ENCODE measurements at regions not wholly inside any gene's neighbourhood (a gene's known extent, or its start where the extent isn't known, plus 50 kb on each side); places are given as distances from the start of the nearest gene placed in this dataset.

- DNase-seq: no peak
- no peaks in the 10 kb centered on the region for H3K9me3 Mint-ChIP-seq (ENCODE audit: low read depth, unreplicated experiment)
Observed at GRCh38 chr2:75367401-75367800, 168.1 kb upstream of the TACR1 start.

DNA sequence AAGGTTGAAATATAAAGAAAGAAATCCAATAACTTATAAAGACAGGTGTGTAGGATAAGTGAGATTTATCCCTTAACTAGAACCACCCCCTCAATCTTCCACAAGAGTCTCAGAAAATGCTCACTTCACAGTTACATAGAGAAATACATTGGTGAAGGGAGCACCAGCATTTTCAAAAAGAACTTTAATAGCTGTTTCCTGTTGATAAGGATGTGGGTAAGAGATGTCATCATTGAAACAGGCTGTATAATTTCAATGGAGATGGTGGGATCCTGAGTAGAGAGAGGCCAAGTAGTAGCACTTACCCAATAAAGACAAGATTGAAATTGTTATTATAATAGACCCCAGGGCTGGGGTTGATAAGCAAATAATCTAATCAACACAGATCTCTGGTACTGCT lies 162.2 kb upstream of the TACR1 start:
- TF ChIP-seq, protein P1, sequence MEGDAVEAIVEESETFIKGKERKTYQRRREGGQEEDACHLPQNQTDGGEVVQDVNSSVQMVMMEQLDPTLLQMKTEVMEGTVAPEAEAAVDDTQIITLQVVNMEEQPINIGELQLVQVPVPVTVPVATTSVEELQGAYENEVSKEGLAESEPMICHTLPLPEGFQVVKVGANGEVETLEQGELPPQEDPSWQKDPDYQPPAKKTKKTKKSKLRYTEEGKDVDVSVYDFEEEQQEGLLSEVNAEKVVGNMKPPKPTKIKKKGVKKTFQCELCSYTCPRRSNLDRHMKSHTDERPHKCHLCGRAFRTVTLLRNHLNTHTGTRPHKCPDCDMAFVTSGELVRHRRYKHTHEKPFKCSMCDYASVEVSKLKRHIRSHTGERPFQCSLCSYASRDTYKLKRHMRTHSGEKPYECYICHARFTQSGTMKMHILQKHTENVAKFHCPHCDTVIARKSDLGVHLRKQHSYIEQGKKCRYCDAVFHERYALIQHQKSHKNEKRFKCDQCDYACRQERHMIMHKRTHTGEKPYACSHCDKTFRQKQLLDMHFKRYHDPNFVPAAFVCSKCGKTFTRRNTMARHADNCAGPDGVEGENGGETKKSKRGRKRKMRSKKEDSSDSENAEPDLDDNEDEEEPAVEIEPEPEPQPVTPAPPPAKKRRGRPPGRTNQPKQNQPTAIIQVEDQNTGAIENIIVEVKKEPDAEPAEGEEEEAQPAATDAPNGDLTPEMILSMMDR (IDR thresholded peaks at IDR 0.05; ENCODE audit: unreplicated experiment): no peak
- Mint-ChIP-seq H3K4me1 (ENCODE audit: low read depth, unreplicated experiment) (no peaks in the 10 kb centered on the region), H3K27me3 (ENCODE audit: unreplicated experiment) (peaks cover 14% of the 10 kb centered on the region)

More at GRCh38 chr2:75367401-75367800, 168.1 kb upstream of the TACR1 start:
- H3K4me3 Mint-ChIP-seq (ENCODE audit: low read depth, unreplicated experiment): no peak overlapping the region
- no peak overlapping the region for H3K27ac Mint-ChIP-seq (ENCODE audit: unreplicated experiment)
- no peaks in the 10 kb centered on the region for H3K4me1 Mint-ChIP-seq (ENCODE audit: low read depth, unreplicated experiment)
- peaks cover 14% of the 10 kb centered on the region for H3K27me3 Mint-ChIP-seq (ENCODE audit: unreplicated experiment)
- CTCF ChIA-PET: no interaction called here
- intact Hi-C loops (cut with micrococcal nuclease; ENCODE audit: unreplicated experiment): no loop called here
- no TSS peak for BruUV-seq (replicated peaks)
- TF ChIP-seq, protein P1 (IDR thresholded peaks at IDR 0.05; ENCODE audit: unreplicated experiment): no peak
- H3K36me3 Mint-ChIP-seq (ENCODE audit: insufficient read depth, unreplicated experiment): no peaks in the 10 kb centered on the region

GRCh38 chr2:75360945-75361344 lies 161.6 kb upstream of the TACR1 start:
- no peak overlapping the region for H3K4me3 Mint-ChIP-seq (ENCODE audit: low read depth, unreplicated experiment)
- H3K27ac Mint-ChIP-seq (ENCODE audit: unreplicated experiment): no peak overlapping the region
- no peaks in the 10 kb centered on the region for H3K36me3 Mint-ChIP-seq (ENCODE audit: insufficient read depth, unreplicated experiment)
- DNase-seq: no peak
- no TSS peak for BruUV-seq (replicated peaks)
- no peaks in the 10 kb centered on the region for H3K9me3 Mint-ChIP-seq (ENCODE audit: low read depth, unreplicated experiment)
- CTCF ChIA-PET: no interaction called here
- H3K27me3 Mint-ChIP-seq (ENCODE audit: unreplicated experiment): peaks cover 17% of the 10 kb centered on the region
- H3K4me1 Mint-ChIP-seq (ENCODE audit: low read depth, unreplicated experiment): no peaks in the 10 kb centered on the region
- TF ChIP-seq, protein P1 (IDR thresholded peaks at IDR 0.05; ENCODE audit: unreplicated experiment): no peak
- intact Hi-C loops (cut with micrococcal nuclease; ENCODE audit: unreplicated experiment): no loop called here

More for the DNA sequence above, 162.2 kb upstream of the TACR1 start:
- CTCF ChIA-PET: no interaction called here
- BruUV-seq (replicated peaks): no TSS peak
- Mint-ChIP-seq H3K9me3 (ENCODE audit: low read depth, unreplicated experiment) (no peaks in the 10 kb centered on the region), H3K4me3 (ENCODE audit: low read depth, unreplicated experiment) (no peak overlapping the region), H3K27ac (ENCODE audit: unreplicated experiment) (no peak overlapping the region), H3K36me3 (ENCODE audit: insufficient read depth, unreplicated experiment) (no peaks in the 10 kb centered on the region)
- no peak for DNase-seq
- intact Hi-C loops (cut with micrococcal nuclease; ENCODE audit: unreplicated experiment): no loop called here

DNA sequence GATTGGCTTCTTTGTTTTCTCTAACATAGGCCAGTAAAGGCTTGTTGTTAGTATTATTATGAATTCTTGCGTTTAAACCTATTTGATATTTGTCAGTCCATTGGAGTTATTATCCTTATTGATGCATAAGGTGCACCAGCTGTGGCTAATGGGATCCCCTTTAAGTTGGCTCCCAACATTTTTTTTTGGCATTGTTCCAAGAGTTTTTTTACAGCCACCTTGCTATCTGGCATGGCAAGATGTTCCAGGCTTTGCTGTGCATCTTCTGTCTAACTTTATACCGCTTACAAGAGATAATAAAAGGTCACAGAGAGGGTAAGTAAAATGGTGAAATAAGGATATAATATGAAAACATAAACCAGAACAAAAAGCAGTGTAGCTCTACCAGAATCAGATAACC lies 157.5 kb upstream of the TACR1 start:
- no TSS peak for BruUV-seq (replicated peaks)
- peaks cover 16% of the 10 kb centered on the region for H3K27me3 Mint-ChIP-seq (ENCODE audit: unreplicated experiment)
- TF ChIP-seq, protein P1 (IDR thresholded peaks at IDR 0.05; ENCODE audit: unreplicated experiment): no peak
- DNase-seq: no peak
- intact Hi-C loops (cut with micrococcal nuclease; ENCODE audit: unreplicated experiment): no loop called here
- H3K4me3 Mint-ChIP-seq (ENCODE audit: low read depth, unreplicated experiment): no peak overlapping the region
- CTCF ChIA-PET: no interaction called here
- no peaks in the 10 kb centered on the region for H3K36me3 Mint-ChIP-seq (ENCODE audit: insufficient read depth, unreplicated experiment)
- H3K9me3 Mint-ChIP-seq (ENCODE audit: low read depth, unreplicated experiment): no peaks in the 10 kb centered on the region
- H3K4me1 Mint-ChIP-seq (ENCODE audit: low read depth, unreplicated experiment): no peaks in the 10 kb centered on the region
- H3K27ac Mint-ChIP-seq (ENCODE audit: unreplicated experiment): no peak overlapping the region

All from Calu3 (cell line).